ENCODE measurements at regions not wholly inside any gene's neighbourhood (a gene's known extent, or its start where the extent isn't known, plus 50 kb on each side); places are given as distances from the start of the nearest gene placed in this dataset.
"Not testable (repeated sequence)": the region's sequence is repeated elsewhere in the genome, so short reads cannot be mapped to it uniquely, and the experiment has no call there.

DNA sequence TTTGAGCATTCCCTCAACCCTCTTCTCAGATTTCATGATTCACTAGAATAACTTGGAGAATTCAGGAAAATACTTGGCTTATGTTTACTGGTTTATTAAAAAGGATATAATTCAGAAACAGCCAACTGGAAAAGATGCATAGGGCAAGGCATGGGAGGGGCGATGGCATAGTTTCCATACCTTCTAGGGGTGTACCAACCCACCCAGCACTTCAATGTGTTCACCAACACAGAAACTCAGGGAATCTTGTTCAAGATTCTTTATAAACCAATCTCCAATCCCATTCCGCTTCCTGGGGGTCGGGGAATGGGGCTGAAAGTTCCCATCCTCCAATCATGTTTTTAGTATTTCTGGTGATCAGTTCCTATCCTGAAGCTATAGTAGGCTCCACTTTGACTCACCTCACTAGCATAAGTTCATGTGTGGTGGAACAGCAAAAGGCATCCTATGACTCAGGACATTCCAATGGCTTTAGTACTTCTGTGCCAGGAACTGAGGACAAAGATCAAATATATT lies 164.4 kb downstream of the SIM1 start:
- DNase-seq = no peak
- no peaks in the 10 kb centered on the region for H3K9me3 ChIP-seq
- 63 to 69% methylated on average over 3 of the region's 3 CpGs for WGBS, 2 donors
- no peak overlapping the region for H3K27ac ChIP-seq
- intact Hi-C loops (cut with DNase I) = no loop called here
- no peak overlapping the region for H3K4me3 ChIP-seq
- no peaks in the 10 kb centered on the region for H3K4me1 ChIP-seq
- H3K36me3 ChIP-seq = no peaks in the 10 kb centered on the region
- no peaks in the 10 kb centered on the region for H3K27me3 ChIP-seq
- TF ChIP-seq, protein P1, sequence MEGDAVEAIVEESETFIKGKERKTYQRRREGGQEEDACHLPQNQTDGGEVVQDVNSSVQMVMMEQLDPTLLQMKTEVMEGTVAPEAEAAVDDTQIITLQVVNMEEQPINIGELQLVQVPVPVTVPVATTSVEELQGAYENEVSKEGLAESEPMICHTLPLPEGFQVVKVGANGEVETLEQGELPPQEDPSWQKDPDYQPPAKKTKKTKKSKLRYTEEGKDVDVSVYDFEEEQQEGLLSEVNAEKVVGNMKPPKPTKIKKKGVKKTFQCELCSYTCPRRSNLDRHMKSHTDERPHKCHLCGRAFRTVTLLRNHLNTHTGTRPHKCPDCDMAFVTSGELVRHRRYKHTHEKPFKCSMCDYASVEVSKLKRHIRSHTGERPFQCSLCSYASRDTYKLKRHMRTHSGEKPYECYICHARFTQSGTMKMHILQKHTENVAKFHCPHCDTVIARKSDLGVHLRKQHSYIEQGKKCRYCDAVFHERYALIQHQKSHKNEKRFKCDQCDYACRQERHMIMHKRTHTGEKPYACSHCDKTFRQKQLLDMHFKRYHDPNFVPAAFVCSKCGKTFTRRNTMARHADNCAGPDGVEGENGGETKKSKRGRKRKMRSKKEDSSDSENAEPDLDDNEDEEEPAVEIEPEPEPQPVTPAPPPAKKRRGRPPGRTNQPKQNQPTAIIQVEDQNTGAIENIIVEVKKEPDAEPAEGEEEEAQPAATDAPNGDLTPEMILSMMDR (IDR thresholded peaks at IDR 0.05) = no peak

DNA sequence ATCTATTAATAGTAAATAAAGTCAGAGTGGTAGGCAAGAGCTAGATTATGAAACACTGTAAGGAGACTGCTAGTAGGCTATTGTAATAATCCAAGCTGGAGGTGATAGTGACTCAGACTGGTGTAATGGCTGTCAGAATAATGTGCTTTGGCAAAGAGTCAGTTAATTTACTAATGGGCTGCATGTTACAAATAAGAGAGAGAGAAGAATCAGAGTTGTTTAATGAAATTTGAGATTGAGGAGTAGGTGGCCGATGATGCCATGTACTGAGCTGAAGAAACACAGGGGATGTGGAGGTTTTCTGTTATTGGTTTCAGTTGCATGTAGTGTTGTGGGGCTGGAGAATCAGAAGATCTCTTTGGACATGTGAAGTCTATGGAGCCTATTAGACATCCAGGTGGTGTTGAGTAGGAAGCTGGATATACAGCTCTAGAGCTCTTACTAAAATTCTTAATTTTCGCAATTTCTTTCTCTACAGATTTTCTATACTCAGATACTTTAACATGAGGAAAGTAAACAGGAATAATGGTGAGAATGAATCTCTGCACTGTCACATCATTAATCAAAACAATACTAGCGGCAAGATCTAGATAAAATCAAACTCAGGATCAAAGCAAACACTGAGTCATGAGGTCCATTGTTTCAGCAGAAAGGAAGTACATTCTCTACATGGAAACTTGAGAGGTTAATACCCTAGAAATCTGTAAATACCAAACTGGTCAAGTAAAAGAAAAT lies 167.7 kb downstream of the SIM1 start:
- Histone ChIP-seq H3K36me3 (no peaks in the 10 kb centered on the region), H3K9me3 (no peaks in the 10 kb centered on the region), H3K27me3 (no peaks in the 10 kb centered on the region), H3K4me1 (no peaks in the 10 kb centered on the region), H3K4me3 (no peak overlapping the region), H3K27ac (no peak overlapping the region)
- WGBS, 2 donors = 75 to 76% methylated on average over 3 of the region's 3 CpGs
- no peak for TF ChIP-seq EP300 (IDR thresholded peaks at IDR 0.05)
- no peak for TF ChIP-seq POLR2AphosphoS5 (IDR thresholded peaks at IDR 0.05)
- TF ChIP-seq, protein P1 (IDR thresholded peaks at IDR 0.05) = no peak
- no peak for TF ChIP-seq POLR2A (IDR thresholded peaks at IDR 0.05)
- no peak for DNase-seq
- intact Hi-C loops (cut with DNase I) = no loop called here

DNA sequence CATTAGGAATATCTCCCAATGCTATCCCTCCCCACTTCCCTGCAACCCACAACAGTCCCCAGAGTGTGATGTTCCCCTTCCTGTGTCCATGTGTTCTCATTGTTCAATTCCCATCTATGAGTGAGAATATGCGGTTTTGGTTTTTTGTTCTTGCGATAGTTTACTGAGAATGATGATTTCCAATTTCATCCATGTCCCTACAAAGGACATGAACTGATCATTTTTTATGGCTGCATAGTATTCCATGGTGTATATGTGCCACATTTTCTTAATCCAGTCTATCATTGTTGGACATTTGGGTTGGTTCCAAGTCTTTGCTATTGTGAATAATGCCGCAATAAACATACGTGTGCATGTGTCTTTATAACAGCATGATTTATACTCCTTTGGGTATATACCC lies 169.5 kb downstream of the SIM1 start:
- H3K9me3 ChIP-seq; DNase-seq; H3K27ac ChIP-seq; H3K4me3 ChIP-seq; intact Hi-C loops (cut with DNase I); H3K4me1 ChIP-seq; H3K27me3 ChIP-seq; H3K36me3 ChIP-seq: not testable (repeated sequence)
- WGBS, 2 donors = 83 to 93% methylated on average over 4 of the region's 4 CpGs

DNA sequence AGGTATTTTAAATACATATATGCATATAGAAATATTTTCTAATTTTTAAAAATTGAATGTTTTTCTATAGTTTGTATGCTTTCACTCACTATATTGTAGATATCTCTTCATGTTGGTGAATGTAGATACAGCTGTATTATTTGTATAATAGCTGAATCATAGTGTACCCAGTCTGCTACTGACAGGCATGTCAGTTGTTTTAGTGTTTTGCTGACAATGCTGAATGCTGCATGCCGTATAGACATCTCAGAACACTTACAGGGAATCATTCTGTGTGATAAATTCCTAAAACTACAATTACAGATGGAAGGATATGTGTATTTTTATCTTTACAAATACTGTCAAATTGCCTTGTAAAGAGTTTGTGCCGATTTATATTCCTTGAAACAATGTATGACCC lies 175.4 kb downstream of the SIM1 start:
- no peak overlapping the region for H3K4me3 ChIP-seq
- no peak for DNase-seq
- no peaks in the 10 kb centered on the region for H3K9me3 ChIP-seq
- no peaks in the 10 kb centered on the region for H3K36me3 ChIP-seq
- 47 to 68% methylated on average over 2 of the region's 2 CpGs for WGBS, 2 donors
- H3K4me1 ChIP-seq = no peaks in the 10 kb centered on the region
- H3K27ac ChIP-seq = no peak overlapping the region
- intact Hi-C loops (cut with DNase I) = no loop called here
- no peak for TF ChIP-seq POLR2AphosphoS5 (IDR thresholded peaks at IDR 0.05)
- TF ChIP-seq POLR2A (IDR thresholded peaks at IDR 0.05) = no peak
- TF ChIP-seq EP300 (IDR thresholded peaks at IDR 0.05) = no peak
- TF ChIP-seq, protein P1 (IDR thresholded peaks at IDR 0.05) = no peak
- no peaks in the 10 kb centered on the region for H3K27me3 ChIP-seq

DNA sequence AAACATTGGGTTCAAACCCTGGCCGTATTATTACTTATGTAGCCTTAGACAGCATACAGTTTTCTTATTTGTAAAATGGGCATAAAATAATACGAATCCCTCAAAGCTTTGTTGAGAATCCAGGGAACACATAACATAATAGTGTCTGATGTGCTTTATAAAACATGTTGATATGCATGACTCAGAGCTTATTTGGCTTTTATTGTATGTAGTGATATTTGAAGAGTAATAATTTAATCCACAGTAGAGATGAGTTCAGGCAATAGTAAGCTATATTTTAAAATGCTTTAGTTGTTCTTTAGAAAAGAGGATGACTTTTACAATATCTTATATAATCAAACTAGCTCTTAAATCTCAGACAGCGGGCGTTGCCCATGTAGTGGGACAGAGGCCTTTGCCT lies 176.4 kb downstream of the SIM1 start:
- TF ChIP-seq POLR2AphosphoS5 (IDR thresholded peaks at IDR 0.05) = no peak
- TF ChIP-seq EP300 (IDR thresholded peaks at IDR 0.05) = no peak
- no peak for TF ChIP-seq POLR2A (IDR thresholded peaks at IDR 0.05)
- TF ChIP-seq, protein P1 (IDR thresholded peaks at IDR 0.05) = no peak
- 80 to 88% methylated on average over 4 of the region's 4 CpGs for WGBS, 2 donors
- intact Hi-C loops (cut with DNase I) = no loop called here

More for the DNA sequence above, 176.4 kb downstream of the SIM1 start:
- H3K27ac ChIP-seq = no peak overlapping the region
- no peaks in the 10 kb centered on the region for H3K36me3 ChIP-seq
- no peak for DNase-seq
- H3K27me3 ChIP-seq = no peaks in the 10 kb centered on the region
- no peak overlapping the region for H3K4me3 ChIP-seq
- no peaks in the 10 kb centered on the region for H3K4me1 ChIP-seq
- H3K9me3 ChIP-seq = no peaks in the 10 kb centered on the region
